Chondrocyte (in vitro differentiated cells): ENCODE measurements at regions not wholly inside any gene's neighbourhood (a gene's known extent, or its start where the extent isn't known, plus 50 kb on each side); places are given as distances from the start of the nearest gene placed in this dataset.

Experiments used
- DNase-seq: peaks from one replicate; pipeline ENCODE4 v3.0.0; 2021; ENCODE audit warnings: mixed read lengths, low spot score
- H3K27ac Mint-ChIP-seq: one replicate; pipeline ENCODE4 v1.8.0; 2021; ENCODE audit warnings: mild to moderate bottlenecking, moderate library complexity, mixed read lengths; ENCODE audit not compliant: unreplicated experiment
- H3K27me3 Mint-ChIP-seq: 2 replicates; pipeline ENCODE4 v1.8.0; 2021; ENCODE audit warnings: low read depth, mixed read lengths
- H3K36me3 Mint-ChIP-seq: 2 replicates; pipeline ENCODE4 v1.8.0; 2021; ENCODE audit warnings: low read depth, mixed read lengths
- H3K4me1 Mint-ChIP-seq: 2 replicates; pipeline ENCODE4 v1.8.0; 2021; ENCODE audit warnings: low read depth, mild to moderate bottlenecking, mixed read lengths
- H3K4me3 Mint-ChIP-seq: one replicate; pipeline ENCODE4 v1.8.0; 2021; ENCODE audit warnings: mild to moderate bottlenecking, moderate library complexity, mixed read lengths; ENCODE audit not compliant: unreplicated experiment
- H3K9me3 Mint-ChIP-seq: 2 replicates; pipeline ENCODE4 v1.8.0; 2021; ENCODE audit warnings: low read depth, mixed read lengths
- CTCF ChIP-seq: fragments of 200-600 bp; sonication (generic); IDR thresholded peaks from 2 replicates; pipeline ENCODE4 v1.5.0; 2021; ENCODE audit warnings: antibody characterized with exemption, mild to moderate bottlenecking, moderate library complexity

DNA sequence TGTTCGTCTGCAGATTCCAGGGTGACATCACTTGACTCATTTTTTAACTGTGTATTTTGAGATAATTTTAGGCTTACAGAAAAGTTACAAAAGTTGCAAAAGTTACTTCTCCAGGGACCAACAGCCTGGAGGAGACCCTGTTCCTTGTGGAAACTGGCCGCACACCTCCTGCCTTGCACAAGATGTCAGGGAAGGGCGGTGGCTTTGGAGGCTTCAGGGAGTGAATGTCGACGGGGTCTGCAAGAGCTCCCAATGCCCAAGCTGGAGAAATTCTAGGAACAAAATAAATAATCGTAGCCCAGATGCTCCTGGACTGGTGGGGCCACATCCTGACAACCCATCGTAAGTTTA, 62.2 kb upstream of the FAM20C start:
- Mint-ChIP-seq H3K4me1 (peaks cover 10% of the 10 kb centered on the region), H3K36me3 (no peaks in the 10 kb centered on the region), H3K4me3 (no peak overlapping the region), H3K9me3 (no peaks in the 10 kb centered on the region), H3K27ac (no peak overlapping the region), H3K27me3 (peaks cover 7% of the 10 kb centered on the region)
- TF ChIP-seq CTCF, result no peak
- no peak for DNase-seq

- H3K27me3 Mint-ChIP-seq, result peaks cover 7% of the 10 kb centered on the region
- H3K36me3 Mint-ChIP-seq, result no peaks in the 10 kb centered on the region
- DNase-seq, result no peak
- no peaks in the 10 kb centered on the region for H3K9me3 Mint-ChIP-seq
- no peak overlapping the region for H3K4me3 Mint-ChIP-seq
- H3K27ac Mint-ChIP-seq, result no peak overlapping the region
- H3K4me1 Mint-ChIP-seq, result peaks cover 10% of the 10 kb centered on the region
- TF ChIP-seq CTCF, result no peak
These were observed 61.2 kb upstream of the FAM20C start for GRCh38 chr7:130875-131780.

- Mint-ChIP-seq H3K36me3 (no peaks in the 10 kb centered on the region), H3K9me3 (no peaks in the 10 kb centered on the region), H3K4me1 (peaks cover 10% of the 10 kb centered on the region), H3K27me3 (peaks cover 8% of the 10 kb centered on the region), H3K27ac (no peak overlapping the region), H3K4me3 (no peak overlapping the region)
- no peak for TF ChIP-seq CTCF
- DNase-seq, result no peak
These were observed 60.4 kb upstream of the FAM20C start for GRCh38 chr7:131781-132482.

GRCh38 chr7:132899-133298, 59.5 kb upstream of the FAM20C start:
- H3K4me3 Mint-ChIP-seq, result no peak overlapping the region
- DNase-seq, result no peak
- peaks cover 10% of the 10 kb centered on the region for H3K4me1 Mint-ChIP-seq
- no peaks in the 10 kb centered on the region for H3K36me3 Mint-ChIP-seq
- no peak overlapping the region for H3K27ac Mint-ChIP-seq
- H3K9me3 Mint-ChIP-seq, result no peaks in the 10 kb centered on the region
- H3K27me3 Mint-ChIP-seq, result peaks cover 13% of the 10 kb centered on the region
- TF ChIP-seq CTCF, result no peak

GRCh38 chr7:133470-133869, 58.9 kb upstream of the FAM20C start:
- no peak for TF ChIP-seq CTCF

More at GRCh38 chr7:133470-133869, 58.9 kb upstream of the FAM20C start:
- Mint-ChIP-seq H3K4me1 (peaks cover 10% of the 10 kb centered on the region), H3K36me3 (no peaks in the 10 kb centered on the region), H3K27ac (no peak overlapping the region), H3K9me3 (no peaks in the 10 kb centered on the region), H3K4me3 (no peak overlapping the region), H3K27me3 (peaks cover 13% of the 10 kb centered on the region)
- no peak for DNase-seq
